Breast epithelium (tissue), 4 donors: ENCODE measurements at regions not wholly inside any gene's neighbourhood (a gene's known extent, or its start where the extent isn't known, plus 50 kb on each side); places are given as distances from the start of the nearest gene placed in this dataset.

Experiments used
- DNase-seq, 2 donors: peaks; one replicate each; pipeline ENCODE4 v3.0.0-alpha.2; 2019; ENCODE audit warnings: low spot score in 2 of 2
- H3K27ac ChIP-seq, 2 donors: fragments of 200-600 bp; sonication (generic) in 1 of 2; one replicate each; pipeline ENCODE4 v1.5.1; 2016 to 2019; ENCODE audit warnings: mild to moderate bottlenecking in 1 of 2
- H3K27me3 ChIP-seq, 2 donors: fragments of 200-600 bp; sonication (generic) in 1 of 2; one replicate each; pipeline versions ENCODE4 v1.5.1 to v1.6.0; 2017 to 2019; ENCODE audit warnings: control low read depth in 1 of 2, mild to moderate bottlenecking in 1 of 2
- H3K36me3 ChIP-seq: fragments of 200-600 bp; one replicate; pipeline ENCODE4 v1.5.1; 2019
- H3K4me1 ChIP-seq, 2 donors: fragments of 200-600 bp; sonication (generic); one replicate each; pipeline ENCODE4 v1.5.1; 2016 to 2019; ENCODE audit warnings: control low read depth in 1 of 2
- H3K4me3 ChIP-seq, 3 donors: fragments of 200-600 bp; sonication (generic); 1 replicate in 2 of 3; 2 replicates in 1 of 3; pipeline ENCODE4 v1.5.1; 2016 to 2019; ENCODE audit warnings: mild to moderate bottlenecking in 3 of 3, moderate library complexity in 2 of 3
- H3K9me3 ChIP-seq, 2 donors: fragments of 200-600 bp; sonication (generic) in 1 of 2; one replicate each; pipeline ENCODE4 v1.5.1; 2016 to 2019; ENCODE audit warnings: control low read depth in 1 of 2
- POLR2A ChIP-seq: fragments of 450-650 bp; IDR thresholded peaks from one replicate; pipeline ENCODE4 v1.6.1; 2016; ENCODE audit warnings: antibody characterized with exemption, mild to moderate bottlenecking, moderate library complexity
- POLR2AphosphoS5 ChIP-seq, 3 donors: sonication (generic); formaldehyde crosslinking; IDR thresholded peaks; one replicate each; pipeline ENCODE4 v1.6.1; 2017; ENCODE audit warnings: antibody characterized with exemption in 3 of 3
- intact Hi-C: fragments of 100-400 bp; cut with DNase I; formaldehyde crosslinking; loops from one replicate; pipeline ENCODE4 v1.15.1; 2023; ENCODE audit warnings: low total_unique reads
- TF ChIP-seq, protein P1 (sequence below), 3 donors: fragments of 450-650 bp; IDR thresholded peaks; one replicate each; pipeline ENCODE4 v1.5.1; 2016 to 2017; ENCODE audit warnings: antibody characterized with exemption in 3 of 3, mild to moderate bottlenecking in 3 of 3, moderate library complexity in 3 of 3

DNA sequence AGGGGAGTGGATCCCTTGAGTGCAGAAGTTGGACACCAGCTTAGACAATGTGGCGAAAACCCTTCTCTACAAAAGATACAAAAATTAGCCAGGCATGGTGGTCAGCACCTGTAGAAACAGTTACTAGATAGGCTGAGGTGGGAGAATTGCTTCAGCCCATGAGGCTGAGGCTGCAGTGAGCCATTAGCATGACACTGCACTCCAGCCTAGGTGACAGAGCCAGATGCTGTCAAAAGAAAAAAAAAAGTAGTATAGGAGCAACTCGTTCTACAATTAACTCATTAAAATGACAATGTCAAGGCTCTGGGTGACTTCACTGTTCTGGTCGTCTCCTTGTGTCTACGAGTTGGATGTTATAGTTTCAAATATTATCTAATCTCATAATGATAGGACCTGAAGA is 370.6 kb upstream of the NCAM2 start:
- Histone ChIP-seq H3K4me1 (no peaks in the 10 kb centered on the region), H3K27ac (no peak overlapping the region), H3K4me3 (no peak overlapping the region), H3K36me3 (no peaks in the 10 kb centered on the region), H3K27me3 (no peaks in the 10 kb centered on the region), H3K9me3 (peaks cover 0 to 3% of the 10 kb centered on the region in 2 donors)
- TF ChIP-seq POLR2AphosphoS5 (IDR thresholded peaks at IDR 0.05) (no peak), POLR2A (no peak)
- TF ChIP-seq, protein P1, sequence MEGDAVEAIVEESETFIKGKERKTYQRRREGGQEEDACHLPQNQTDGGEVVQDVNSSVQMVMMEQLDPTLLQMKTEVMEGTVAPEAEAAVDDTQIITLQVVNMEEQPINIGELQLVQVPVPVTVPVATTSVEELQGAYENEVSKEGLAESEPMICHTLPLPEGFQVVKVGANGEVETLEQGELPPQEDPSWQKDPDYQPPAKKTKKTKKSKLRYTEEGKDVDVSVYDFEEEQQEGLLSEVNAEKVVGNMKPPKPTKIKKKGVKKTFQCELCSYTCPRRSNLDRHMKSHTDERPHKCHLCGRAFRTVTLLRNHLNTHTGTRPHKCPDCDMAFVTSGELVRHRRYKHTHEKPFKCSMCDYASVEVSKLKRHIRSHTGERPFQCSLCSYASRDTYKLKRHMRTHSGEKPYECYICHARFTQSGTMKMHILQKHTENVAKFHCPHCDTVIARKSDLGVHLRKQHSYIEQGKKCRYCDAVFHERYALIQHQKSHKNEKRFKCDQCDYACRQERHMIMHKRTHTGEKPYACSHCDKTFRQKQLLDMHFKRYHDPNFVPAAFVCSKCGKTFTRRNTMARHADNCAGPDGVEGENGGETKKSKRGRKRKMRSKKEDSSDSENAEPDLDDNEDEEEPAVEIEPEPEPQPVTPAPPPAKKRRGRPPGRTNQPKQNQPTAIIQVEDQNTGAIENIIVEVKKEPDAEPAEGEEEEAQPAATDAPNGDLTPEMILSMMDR (IDR thresholded peaks at IDR 0.05), result no peak
- DNase-seq, result no peak
- intact Hi-C loops, result no loop called here

DNA sequence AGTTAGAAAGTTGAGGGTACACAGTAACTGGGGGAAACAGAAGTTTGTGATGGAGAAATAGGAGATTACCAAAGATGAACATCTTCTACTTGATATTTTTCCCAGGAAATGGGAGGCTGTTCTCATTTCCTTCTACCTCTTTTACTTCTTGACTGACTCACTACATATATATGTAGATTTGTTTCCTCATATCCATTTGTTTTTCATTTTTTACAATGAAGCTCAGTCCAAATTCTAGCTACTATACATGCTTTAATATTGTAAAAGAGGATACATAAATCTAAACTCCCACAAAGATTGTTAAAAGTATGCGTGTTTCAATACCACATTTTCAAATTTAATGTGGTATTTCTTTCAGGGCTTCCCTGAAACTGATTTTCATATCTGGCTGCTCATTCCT is 366.6 kb upstream of the NCAM2 start:
- Histone ChIP-seq H3K27ac (no peak overlapping the region), H3K36me3 (no peaks in the 10 kb centered on the region), H3K4me3 (no peak overlapping the region), H3K9me3 (no peaks in the 10 kb centered on the region), H3K4me1 (no peaks in the 10 kb centered on the region), H3K27me3 (no peaks in the 10 kb centered on the region)
- TF ChIP-seq, protein P1 (IDR thresholded peaks at IDR 0.05), result no peak
- no peak for TF ChIP-seq POLR2A
- TF ChIP-seq POLR2AphosphoS5 (IDR thresholded peaks at IDR 0.05), result no peak
- DNase-seq, result no peak
- intact Hi-C loops, result no loop called here

DNA sequence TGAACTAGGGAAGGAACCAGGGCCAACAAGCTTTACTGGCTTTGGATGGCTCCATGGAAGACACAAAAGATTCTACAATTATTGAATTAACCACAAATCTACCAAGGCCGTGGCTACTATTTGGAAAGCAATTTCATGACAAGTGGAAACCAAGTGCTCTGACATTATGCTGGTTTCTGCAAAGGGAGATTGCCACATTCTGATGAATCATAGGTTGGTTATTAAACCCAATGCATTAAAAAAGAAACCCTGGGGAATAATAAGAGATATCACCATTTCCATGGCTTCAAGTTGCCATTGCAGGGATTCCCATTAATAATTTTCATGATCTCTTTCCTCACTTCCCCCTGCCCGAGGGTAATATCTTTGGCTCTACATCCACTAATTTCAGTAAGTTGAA is 359.2 kb upstream of the NCAM2 start:
- H3K4me1 ChIP-seq, result no peaks in the 10 kb centered on the region
- intact Hi-C loops, result no loop called here
- DNase-seq, result no peak
- H3K27me3 ChIP-seq, result no peaks in the 10 kb centered on the region
- no peaks in the 10 kb centered on the region for H3K9me3 ChIP-seq
- H3K36me3 ChIP-seq, result no peaks in the 10 kb centered on the region
- TF ChIP-seq POLR2AphosphoS5 (IDR thresholded peaks at IDR 0.05) (no peak), POLR2A (no peak)
- TF ChIP-seq, protein P1 (IDR thresholded peaks at IDR 0.05), result no peak
- H3K27ac ChIP-seq, result no peak overlapping the region
- no peak overlapping the region for H3K4me3 ChIP-seq

DNA sequence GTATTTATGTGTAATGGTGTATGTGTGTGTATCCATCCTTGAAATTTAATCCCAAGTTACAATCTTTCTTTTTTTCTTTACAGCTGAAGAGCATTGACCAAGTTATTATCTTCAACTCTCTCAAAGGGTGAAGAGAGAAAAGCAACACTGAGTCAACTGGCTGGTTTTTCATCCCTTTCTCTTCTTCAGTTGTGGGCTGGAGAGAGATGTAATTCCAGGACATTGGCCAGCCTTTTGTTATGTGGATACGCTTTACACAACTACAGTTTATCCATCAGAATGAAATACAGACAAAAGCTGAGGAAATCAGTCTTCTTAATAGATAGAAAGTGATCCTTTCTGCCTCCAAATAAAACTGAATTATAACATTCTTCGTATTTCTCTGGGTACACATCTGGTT is 357.0 kb upstream of the NCAM2 start:
- TF ChIP-seq, protein P1 (IDR thresholded peaks at IDR 0.05), result no peak
- TF ChIP-seq POLR2A, result no peak
- no peak for TF ChIP-seq POLR2AphosphoS5 (IDR thresholded peaks at IDR 0.05)
- H3K4me3 ChIP-seq, result no peak overlapping the region
- intact Hi-C loops, result no loop called here
- no peak overlapping the region for H3K27ac ChIP-seq
- DNase-seq, result no peak
- H3K9me3 ChIP-seq, result peaks cover 0 to 10% of the 10 kb centered on the region in 2 donors
- no peaks in the 10 kb centered on the region for H3K4me1 ChIP-seq
- no peaks in the 10 kb centered on the region for H3K36me3 ChIP-seq
- no peaks in the 10 kb centered on the region for H3K27me3 ChIP-seq

DNA sequence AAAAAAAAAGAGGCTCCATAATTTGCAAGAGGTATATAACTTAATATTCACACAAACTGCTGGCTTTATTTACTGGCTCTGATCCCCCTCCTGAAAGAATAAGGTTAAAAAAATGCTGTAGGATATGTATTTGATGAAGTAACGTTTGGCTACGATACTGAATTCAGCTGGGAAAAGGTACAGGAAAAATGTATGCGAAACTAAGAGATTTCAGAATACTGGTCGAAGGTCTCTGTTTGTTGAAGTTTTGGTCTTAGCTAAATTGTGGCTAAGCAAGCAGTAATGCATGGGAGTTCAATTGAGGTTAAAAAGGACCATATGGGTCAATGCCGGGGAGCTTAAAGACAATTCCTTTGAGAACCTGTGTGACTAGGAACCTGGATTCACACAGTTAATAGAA is 355.5 kb upstream of the NCAM2 start:
- TF ChIP-seq POLR2AphosphoS5 (IDR thresholded peaks at IDR 0.05) (no peak), POLR2A (no peak)
- TF ChIP-seq, protein P1 (IDR thresholded peaks at IDR 0.05), result no peak
- H3K4me1 ChIP-seq, result no peaks in the 10 kb centered on the region
- DNase-seq, result no peak
- no peaks in the 10 kb centered on the region for H3K36me3 ChIP-seq
- intact Hi-C loops, result no loop called here
- no peaks in the 10 kb centered on the region for H3K27me3 ChIP-seq
- no peak overlapping the region for H3K27ac ChIP-seq
- peaks cover 0 to 10% of the 10 kb centered on the region in 2 donors for H3K9me3 ChIP-seq
- H3K4me3 ChIP-seq, result no peak overlapping the region
